ENCODE measurements at regions not wholly inside any gene's neighbourhood (a gene's known extent, or its start where the extent isn't known, plus 50 kb on each side); places are given as distances from the start of the nearest gene placed in this dataset.
"Not testable (repeated sequence)": the region's sequence is repeated elsewhere in the genome, so short reads cannot be mapped to it uniquely, and the experiment has no call there.

DNA sequence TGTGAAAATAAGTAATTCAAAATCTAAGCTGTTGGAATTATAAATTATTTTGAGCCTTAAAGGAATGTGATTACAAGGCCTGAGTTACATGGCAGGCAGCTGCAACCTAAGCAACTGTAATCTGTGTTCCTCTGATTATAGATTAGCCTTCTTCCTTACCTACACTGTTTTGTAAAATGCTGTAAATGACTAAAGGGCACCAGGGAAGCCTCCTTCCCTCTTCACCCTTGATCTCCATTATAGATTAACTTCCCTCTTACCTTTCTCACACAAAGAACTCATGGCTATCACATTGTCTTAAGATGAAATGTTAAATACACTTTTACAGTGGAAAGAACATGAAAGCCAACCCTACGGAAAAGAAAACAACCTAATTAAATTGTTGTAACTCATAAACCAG is 423.7 kb upstream of the KLF12 start:
- no peak for DNase-seq

GRCh38 chr13:74555651-74556420 is 421.6 kb upstream of the KLF12 start:
- no peak for DNase-seq

DNA sequence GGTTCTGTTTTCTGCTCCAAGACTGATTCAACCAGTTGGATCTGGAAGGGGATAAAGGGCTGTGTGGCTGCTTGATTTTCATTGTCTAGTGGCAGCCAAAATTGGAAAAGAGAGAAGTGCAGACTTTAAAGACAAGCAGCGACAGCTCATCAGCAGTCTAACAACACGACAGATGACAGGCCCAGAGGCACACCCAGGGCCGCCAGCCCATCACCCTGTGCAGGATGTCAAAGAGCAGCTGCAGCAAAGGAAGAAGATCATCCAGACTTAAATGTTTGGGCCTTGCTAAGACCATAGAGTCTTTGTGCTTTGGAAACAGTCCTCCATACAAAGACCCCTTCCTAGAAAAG is 421.0 kb upstream of the KLF12 start:
- no peak for DNase-seq

DNA sequence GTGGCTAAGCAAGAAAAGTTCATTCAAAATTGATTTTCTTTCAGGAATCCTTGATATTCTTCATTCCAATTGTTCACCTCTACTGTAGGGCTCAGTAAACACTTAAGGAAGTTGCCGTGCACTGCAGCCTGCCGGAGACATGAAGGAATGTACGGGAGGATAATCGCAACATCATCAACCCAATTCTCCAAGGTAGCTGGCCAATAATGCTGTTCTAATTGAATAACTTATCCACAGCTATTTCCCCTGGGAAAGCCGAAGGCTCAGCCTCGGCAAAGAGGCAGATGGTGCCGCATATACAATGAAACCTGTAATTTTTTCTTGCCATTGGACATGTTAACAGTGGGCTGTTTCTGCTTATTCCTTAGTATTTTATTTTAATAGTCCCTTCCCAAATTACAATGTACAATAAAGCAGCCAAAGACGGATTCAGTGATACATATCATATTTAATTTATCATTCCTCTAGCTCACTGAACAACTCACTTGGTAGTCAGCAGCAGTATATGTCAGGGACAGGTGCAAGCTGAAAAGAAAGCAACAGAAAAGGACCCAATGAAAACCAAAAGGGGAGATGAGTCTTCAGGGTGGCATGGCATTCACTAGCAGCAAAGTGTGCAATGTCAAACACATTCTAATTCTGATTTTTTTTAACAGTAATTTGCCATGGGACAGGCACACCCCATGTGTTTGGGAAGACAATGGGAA is 420.5 kb upstream of the KLF12 start:
- DNase-seq: no peak

- DNase-seq: no peak
Observed at GRCh38 chr13:74550039-74550438, 415.8 kb upstream of the KLF12 start.

DNA sequence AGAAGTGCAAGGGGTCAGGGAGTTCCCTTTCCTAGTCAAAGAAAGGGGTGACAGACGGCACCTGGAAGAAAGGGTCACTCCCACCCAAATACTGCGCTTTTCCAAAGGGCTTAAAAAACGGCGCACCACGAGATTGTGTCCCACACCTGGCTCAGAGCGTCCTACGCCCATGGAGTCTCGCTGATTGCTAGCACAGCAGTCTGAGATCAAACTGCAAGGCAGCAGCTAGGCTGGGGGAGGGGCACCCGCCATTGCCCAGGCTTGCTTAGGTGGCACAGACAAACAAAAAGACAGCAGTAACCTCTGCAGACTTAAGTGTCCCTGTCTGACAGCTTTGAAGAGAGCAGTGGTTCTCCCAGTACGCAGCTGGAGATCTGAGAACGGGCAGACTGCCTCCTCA is 402.4 kb upstream of the KLF12 start:
- DNase-seq: not testable (repeated sequence)

GRCh38 chr13:74533226-74533625 is 399.0 kb upstream of the KLF12 start:
- no peak for DNase-seq

DNA sequence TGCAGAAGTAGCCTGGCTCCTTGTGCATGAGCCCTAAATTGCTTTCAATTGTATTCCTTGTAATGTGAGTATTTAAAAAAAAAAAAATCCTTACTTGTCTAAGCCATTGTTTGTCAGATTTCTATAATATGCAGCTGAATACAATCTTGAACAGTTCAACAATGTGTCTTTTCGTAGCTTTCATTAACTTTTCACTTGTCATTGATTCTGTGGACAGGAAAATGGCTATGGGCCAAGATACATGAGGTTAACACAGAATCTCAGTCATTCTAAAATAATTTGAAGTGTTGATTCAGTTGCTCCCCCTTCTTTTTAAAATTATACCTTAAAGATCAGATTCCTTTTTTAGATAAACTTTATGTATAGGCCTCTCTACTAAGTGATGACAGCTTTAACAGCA is 395.8 kb upstream of the KLF12 start:
- no peak for DNase-seq

GRCh38 chr13:74528734-74529513 is 394.7 kb upstream of the KLF12 start:
- no peak for DNase-seq

DNA sequence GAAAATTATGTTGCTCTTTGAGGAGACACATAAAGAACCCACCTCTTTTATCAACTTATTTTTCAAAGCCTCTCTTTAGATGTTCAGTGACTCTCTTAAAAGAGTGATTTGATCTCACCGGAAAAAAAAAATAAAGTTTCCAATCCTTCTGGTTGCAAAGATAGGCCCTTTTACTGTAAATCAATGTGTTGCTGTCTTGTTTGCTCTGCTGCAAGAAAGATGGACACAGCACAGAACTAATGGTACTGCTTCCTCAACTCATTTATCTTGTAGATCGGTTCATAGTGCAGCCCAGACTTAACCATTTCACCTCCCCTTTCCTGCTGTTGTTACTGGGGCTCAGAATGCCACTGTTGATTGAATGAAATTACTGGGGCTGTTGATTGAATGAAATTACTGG is 388.9 kb upstream of the KLF12 start:
- no peak for DNase-seq

GRCh38 chr13:74511523-74511922 is 377.3 kb upstream of the KLF12 start:
- no peak for DNase-seq

- no peak for DNase-seq
Observed at GRCh38 chr13:74487091-74487722, 353.0 kb upstream of the KLF12 start.

GRCh38 chr13:74485757-74486156 is 351.6 kb upstream of the KLF12 start:
- no peak for DNase-seq

DNA sequence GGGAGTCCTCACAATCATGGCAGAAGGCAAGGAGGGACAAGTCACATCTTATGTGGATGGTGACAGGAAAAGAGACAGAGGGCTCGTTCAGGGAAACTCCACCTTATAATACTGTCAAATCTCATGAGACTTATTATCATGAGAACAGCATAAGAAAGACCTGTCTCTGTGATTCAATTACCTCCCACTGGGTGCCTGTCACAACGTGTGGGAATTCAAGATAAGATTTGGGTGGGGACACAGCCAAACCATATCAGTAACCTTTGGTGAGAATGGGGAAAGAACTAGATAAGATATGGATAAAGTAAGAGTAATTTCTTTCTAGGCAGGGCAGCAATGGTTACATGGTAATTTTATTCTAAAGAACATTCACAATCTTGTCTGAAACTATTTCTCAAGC is 344.9 kb upstream of the KLF12 start:
- no peak for DNase-seq

- DNase-seq: no peak
Observed at GRCh38 chr13:74476788-74477187, 342.6 kb upstream of the KLF12 start.

DNA sequence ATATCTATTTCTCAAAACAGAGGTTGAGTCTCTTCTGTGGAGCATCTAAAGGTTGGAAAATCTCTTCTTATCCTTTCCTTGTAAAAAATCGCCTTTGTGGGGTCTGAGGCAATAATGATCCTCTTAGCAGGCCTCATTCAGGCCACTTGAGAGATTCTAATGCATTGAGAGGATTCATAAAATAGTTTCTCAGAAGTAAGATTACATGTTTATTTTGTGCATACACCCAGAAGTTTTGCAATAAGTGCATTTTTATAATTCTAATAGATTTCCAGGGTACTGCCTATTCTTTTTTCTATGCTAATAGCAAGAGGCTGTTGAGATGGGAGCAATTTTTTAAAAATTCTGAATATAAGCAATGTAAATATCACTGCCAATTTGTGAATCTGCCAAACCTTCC is 342.2 kb upstream of the KLF12 start:
- DNase-seq: no peak

DNA sequence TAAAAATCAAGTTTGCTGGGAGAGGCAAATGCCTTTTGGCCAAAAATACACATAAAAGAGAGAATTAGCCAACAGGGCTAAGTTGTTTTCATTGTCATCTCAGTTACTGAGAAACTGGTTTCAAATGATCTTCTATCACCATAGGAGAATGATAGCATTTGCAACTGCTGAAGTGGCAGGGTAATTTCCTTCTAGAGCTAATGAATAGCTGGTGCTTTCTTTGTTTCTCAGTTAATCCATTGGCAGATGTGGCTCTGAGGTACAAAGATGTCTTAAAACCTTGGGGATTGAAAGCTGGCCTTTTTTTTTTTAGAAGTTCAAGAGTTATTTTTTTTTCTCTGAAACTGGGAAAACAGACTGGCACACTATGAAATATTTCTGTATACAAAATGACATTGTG is 332.7 kb upstream of the KLF12 start:
- DNase-seq: no peak

GRCh38 chr13:74466020-74466419 is 331.8 kb upstream of the KLF12 start:
- no peak for DNase-seq

DNA sequence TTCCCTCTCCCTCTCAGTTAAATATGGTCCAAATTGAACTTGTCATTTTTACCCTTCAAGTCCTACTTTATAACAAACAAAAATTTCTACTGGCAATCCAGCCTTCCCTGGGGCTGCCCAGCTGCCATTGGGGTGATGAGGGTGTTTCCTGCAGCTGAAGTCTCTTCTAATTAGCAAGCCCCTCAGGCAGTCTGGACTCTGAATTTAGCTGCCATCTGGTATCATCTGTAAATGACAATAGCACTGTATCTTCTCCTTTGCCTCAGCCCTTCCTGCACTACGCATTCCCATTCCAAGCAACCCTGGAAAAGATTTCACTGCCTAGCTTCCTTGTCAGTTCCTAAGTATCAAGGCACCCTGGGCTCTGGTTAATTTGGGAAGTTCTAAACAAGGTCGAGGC is 331.1 kb upstream of the KLF12 start:
- DNase-seq: no peak

GRCh38 chr13:74464670-74465069 is 330.5 kb upstream of the KLF12 start:
- no peak for DNase-seq

DNA sequence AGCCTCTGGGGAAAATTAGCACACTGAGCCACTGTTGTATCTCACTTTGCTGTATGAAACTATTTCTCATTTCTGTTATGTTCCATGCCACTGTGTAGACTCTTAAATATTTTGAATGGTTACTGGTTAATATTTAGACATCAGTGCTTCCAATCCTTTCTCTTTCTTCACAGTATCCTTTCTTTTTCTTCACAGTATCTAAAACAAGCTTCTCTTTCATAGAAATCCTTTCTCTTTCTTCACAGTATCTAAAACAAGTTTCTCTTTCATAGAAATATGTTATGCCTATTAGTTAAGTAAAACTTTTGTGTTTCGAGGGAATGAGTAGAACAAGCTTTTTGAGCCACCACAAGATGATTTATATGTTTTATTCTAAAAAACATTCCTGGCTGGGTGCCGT is 326.8 kb upstream of the KLF12 start:
- DNase-seq: no peak

DNA sequence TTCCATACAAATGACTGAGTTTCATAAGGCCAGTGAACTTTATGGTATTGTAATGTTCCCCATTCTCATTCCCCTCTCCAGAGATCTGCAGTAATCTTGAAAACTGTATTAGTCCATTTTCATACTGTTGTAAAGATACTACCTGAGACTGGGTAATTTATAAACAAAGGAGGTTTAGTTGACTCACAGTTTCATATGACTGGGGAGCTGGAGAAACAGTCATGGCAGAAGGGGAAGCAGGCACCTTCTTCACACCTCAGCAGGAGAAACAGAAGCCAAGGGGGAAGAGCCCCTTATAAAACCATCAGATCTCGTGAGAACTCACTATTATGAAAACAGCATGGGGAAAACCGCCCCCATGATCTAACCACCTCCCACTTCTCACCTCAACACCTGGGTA is 318.7 kb upstream of the KLF12 start:
- no peak for DNase-seq

DNA sequence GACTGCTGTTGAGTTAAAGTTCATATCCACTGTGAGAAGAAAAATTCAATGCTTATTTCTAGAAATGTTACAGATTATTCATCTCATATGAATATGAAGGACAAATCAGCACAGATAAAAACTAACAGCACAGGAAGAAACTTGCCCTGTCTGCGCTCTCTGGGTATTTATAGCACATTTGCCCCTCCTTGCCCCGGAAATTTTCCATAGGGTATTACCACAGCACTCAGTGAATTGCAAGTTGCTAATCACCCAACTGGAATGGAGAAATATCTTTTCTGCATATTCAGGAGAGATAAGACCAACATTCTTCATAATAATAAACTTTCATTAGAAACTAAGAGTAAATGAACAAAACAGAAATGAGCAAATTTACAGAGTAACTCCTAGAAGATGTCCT is 318.0 kb upstream of the KLF12 start:
- DNase-seq: no peak

DNA sequence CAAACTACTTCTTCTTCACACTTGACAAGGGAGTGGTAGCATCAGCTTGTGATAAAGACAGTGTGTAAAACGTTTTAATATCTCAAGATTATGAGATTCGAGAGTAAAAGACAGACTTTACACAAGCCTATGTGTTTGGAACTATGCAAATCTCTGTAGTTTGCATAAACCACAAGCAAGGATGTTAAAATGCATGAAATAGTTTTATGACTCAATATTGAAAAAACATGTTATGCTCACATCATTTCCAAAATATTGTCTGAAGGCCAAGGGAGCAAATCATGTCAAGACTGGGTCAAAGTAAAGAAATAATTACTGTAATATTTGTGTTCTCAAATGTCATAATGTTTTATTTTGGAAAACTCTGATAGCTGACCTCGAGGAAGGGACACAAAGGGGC is 316.8 kb upstream of the KLF12 start:
- no peak for DNase-seq

Data from RPMI8226 (cell line).